Ecto neural progenitor cell (in vitro differentiated cells): ENCODE measurements at regions not wholly inside any gene's neighbourhood (a gene's known extent, or its start where the extent isn't known, plus 50 kb on each side); places are given as distances from the start of the nearest gene placed in this dataset.
A peak's percentile ranks its signal among the peaks of the same experiment; 100 is the strongest.

Experiments used
- DNase-seq: peaks from one replicate; pipeline ENCODE4 v3.0.0-alpha.2; 2018; ENCODE audit warnings: low spot score

GRCh38 chr2:67838205-67838604 is 224.6 kb downstream of the C1D start:
- no peak for DNase-seq

DNA sequence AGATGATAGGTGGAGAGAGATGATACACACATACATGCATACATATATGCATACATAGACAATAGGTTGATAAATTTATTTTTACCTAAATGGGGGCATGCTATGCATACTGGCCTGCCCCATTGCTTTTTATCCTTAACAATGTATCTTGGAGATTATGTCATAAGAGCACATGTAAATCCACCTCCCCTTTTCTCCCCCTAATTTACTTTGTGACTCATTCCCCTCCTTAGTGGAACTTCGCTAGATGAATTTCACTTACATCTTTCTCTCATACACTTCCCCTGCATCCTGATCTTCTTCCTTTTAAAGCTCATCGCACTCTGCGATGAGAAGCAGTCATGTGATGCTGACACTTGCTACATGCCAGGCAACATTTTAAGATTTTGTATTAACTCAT is 223.6 kb downstream of the C1D start:
- DNase-seq = no peak

DNA sequence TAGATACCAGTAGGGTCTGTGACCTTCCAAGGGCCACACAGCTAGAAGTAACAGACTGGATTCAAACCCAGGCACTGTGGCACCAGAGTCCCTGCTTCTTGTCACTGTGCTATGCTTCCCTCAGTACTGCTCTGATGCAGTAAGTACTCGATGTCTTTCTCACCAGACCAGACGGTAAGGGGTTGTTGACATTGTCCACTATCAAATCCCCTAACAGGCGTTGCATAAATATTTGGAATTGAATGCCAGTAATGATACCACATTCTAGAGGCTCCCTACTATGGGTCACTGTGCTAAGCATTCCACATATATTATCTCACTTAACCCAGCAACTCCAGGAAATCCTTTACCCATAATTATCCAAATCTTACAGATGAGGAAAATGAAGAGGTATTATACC is 223.1 kb downstream of the C1D start:
- DNase-seq = no peak

- peak; percentile 71 for DNase-seq
Observed at GRCh38 chr2:67840460-67841068, 222.2 kb downstream of the C1D start.

GRCh38 chr2:67841711-67842110 is 221.1 kb downstream of the C1D start:
- DNase-seq = no peak

DNA sequence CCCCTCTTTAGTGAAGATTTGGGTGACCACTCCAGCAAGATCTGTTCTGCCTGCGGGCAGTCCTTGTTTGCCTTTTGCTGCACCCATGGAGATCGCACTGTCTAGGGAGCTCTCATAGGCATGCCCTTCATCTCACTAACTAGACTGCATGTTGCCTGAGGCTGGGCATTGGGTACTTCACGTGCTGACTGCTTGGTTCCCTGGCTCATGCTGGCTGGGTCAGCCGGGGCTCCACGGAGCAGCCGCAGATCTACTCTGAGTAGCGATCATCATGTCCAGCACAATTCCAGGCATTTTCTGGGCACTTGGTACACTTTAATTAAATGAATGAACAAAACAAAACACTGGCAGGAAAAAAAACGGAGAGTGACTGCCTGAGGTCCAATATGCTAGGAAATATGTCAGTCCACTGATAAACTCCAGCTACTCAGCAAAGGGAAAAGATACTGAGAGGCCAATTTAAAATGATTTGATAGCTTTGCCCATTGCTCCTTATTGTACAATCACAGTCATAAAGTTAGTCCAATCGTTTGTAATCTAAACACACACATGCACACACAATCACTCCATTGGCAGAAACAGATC is 220.3 kb downstream of the C1D start:
- no peak for DNase-seq

DNA sequence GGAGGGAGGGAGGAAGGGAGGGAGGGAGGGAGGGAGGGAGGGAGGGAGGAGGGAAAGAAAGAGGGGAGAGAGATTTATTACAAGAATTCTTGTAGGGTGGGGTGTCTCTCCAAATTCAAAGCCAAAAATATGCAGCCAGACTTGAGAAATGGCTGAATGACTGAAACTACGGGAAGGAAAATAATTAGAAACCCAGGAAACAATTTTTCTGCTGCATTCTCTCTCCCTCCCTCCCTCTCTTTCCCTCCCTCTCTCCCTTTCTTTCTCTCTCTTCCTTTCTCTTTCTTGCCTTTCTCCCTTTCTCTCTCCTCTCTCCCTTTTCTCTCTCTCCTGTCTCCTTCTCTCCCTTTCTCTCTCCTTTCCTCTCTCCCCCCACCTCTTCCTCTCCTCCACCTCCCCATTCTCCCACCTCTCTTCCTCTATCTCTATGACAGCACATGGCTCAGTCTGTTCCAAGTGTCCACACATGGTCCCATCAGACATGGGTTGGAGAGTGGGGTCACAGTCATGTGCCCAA is 218.7 kb downstream of the C1D start:
- no peak for DNase-seq

DNA sequence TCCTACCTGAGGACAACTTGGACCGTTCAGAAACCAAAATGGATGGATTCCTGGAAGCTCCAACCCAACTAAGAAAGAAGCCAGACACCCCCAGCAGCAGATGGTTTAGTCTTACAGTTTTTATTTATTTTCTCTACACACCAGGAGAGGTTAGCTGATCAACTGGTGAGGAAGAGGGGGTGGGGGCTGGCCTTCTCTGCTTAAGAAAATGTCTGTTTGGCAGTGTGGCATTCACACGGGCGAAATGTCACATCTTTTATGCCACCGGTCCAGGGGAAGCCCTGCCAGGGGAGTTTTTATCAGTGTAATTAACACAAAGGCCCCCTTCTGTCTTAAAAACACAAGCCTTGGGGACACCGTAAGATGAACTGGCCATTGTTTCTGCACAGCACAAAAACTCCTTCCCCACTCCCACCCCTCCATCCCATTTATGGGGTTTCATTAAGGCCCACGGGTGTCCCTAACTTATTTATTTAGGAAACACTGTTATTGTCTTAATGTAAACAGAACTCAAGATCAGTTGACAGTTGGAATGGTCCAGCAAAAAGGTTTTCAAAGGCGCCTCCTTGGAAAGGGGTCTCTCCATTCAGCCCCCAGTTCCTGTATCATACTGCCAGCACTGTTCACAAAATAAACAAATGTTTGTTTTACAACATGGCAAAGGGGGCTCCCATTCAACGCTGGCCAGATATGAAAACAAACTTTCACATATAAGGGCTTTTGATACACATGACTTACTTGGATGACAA is 217.0 kb downstream of the C1D start:
- no peak for DNase-seq

DNA sequence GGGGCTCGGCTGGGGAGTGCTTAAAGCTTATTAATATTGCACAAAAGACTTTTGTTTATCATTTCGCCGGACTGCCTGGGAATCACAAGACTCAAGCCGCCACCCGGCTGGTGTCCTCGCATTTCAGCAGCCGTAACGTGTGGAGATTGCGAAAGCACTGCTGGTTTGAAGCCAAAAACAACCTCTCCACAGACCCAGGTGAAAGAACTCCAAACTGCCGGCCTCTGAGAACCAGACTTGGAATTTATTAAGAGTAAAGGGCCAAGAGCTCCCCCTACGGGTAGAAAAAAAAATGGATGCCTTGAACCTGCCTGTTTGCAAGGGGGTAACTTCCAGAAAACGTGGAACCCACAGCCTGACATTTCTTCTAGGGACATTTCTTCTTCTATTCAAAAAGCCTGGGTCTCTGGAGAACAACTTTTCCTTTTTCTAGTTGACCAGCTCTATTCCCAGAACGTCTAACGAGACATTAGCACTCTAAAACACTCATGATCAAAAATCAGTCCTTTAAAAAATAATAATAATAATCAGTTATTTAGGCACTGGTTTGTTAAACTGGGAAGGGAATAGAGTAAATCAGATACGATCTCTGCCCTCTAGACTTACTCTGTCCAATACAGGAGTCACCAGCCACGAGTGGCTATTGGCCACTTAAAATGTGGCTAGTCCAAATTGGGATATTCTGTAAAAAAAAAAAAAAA is 216.3 kb downstream of the C1D start:
- peak; percentile 74 for DNase-seq

DNA sequence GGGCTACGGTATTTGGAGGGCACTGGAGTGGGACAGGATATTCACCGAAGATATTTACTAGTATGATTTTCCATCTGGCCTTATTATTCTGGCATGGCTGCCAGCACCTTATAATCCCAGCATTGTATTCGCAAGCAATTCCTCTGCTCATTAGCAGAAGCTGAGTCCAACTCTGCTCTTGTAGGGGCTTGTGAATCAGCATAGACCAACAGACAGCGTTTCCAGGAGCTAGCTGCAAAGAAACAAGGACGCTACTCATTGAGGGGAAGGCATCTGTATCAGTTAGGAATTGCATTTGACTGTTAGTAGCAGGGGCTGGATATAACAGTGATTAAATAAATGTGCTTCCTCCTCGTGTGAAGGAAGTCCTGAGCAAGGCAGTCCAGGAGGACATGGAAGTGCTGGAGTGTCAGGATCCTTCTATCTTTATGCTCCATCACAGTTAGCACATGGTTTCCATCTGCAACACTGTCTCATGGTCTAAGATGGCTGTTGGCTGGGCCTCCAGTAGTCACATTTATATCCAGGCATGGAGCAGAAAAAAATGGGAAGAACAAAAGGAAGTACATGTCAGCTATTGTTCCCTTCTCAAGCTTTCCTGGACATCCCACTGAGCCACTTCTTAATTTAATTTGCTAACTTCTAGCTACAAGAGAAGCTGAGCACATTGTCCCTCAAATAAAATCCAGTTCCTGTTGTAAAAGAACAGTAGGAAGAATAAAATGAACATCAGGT is 214.1 kb downstream of the C1D start:
- no peak for DNase-seq

DNA sequence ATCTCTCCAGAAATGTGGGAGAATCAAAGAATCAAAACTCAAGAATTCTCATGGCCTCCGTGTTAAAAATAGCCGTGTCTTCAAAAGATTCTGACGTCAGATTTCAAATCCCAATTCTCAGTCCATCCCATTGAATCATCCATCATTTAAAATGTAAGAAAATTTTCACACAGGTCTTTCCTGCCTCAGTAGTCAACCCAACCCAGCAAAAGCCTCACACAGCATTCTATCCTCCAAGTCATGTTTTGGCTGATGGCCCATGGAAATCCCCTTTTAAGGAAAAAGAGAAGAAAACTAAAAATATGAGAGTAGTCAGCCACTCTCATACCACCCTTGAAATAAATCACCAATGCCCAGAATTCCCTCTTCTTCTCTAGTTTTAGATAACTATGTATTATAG is 211.8 kb downstream of the C1D start:
- no peak for DNase-seq

- no peak for DNase-seq
Observed at GRCh38 chr2:67851956-67852824, 210.6 kb downstream of the C1D start.

- no peak for DNase-seq
Observed at GRCh38 chr2:67854103-67854743, 208.6 kb downstream of the C1D start.

GRCh38 chr2:67854798-67855197 is 208.0 kb downstream of the C1D start:
- no peak for DNase-seq

DNA sequence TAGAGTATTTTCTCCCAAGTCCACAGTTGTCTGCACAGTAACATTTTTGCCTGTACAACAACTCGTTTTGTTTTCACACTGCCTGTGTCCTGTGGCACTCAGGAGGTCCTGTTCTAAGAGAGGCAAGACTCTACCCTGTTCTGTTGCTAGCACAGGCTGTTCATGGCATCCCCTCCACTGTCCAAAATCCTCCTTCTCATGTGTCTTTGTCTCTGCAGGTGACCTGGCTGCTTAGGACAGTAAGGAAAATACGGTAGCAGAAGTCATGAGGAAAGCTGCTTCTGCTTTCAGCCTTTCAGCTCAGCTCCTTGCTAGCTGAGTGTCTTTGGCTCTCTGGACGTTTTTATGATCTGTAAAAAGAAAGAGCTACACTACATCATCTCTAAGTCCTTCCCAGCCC is 205.9 kb downstream of the C1D start:
- no peak for DNase-seq

GRCh38 chr2:67857836-67858235 is 205.0 kb downstream of the C1D start:
- no peak for DNase-seq

DNA sequence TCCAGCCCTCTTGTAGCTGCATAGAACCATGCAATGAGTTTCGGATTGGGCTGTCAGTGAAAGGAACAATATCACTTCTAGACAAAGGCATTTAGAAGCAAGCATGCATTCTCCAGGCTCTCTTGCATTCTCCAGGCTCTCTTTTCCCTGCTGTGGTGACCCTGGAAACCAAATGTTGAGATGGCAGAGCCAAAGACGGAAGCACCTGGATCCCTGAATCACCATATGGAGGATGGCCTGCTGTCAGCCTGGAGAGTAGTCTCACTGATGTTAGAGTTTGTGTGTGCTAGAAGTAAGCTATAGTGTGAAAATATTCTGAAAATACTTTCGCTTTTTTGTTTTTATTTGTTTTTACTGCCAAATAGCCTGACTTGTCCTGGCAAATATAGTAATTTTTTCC is 203.9 kb downstream of the C1D start:
- no peak for DNase-seq

- no peak for DNase-seq
Observed at GRCh38 chr2:67865917-67866316, 196.9 kb downstream of the C1D start.

GRCh38 chr2:67867735-67868134 is 195.1 kb downstream of the C1D start:
- no peak for DNase-seq

DNA sequence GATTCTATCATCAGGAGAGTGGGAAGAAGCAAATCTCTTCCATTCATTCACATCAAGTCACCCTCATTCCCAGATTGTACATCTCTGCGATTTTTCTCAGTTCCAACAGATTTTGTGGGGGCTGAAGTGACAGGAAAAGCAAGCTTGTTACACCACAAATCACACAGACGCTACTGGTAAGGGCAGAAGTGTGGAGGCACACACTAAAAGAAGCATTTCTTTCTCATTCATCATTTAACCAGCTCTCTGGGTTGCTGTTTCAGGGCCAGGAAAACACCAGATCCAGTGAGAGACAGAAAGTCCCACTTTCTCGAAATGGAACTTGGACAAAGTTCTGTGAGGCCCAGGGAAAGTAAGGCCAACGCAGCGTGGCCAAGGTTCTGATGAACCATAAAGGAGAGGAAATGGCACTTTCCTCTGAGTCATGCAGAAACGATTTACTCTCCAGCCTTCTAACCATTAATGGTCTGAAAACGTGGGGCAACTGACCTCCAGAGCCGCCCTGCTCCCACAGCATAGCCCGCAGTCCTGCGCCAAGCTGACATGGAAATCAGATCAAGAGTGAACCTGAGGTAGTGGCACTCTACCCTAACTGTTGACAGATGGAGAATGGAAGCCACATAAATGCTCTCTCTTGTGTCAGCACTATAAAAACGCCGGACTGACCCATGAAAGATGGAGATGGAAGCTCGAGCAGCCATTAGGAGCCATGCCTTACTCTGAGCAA is 191.0 kb downstream of the C1D start:
- no peak for DNase-seq
